Activated CD8-positive, alpha-beta memory T cell treated with anti-CD3 and anti-CD28 coated beads, Interleukin-2, amount 10 ng/mL, durations not matched to agents 7 days and 5 days (primary cell): ENCODE measurements at regions not wholly inside any gene's neighbourhood (a gene's known extent, or its start where the extent isn't known, plus 50 kb on each side); places are given as distances from the start of the nearest gene placed in this dataset.
"Not testable (repeated sequence)": the region's sequence is repeated elsewhere in the genome, so short reads cannot be mapped to it uniquely, and the experiment has no call there.

Experiments
- ATAC-seq: fragments of 150-1000 bp; cut with Tn5 transposase; one replicate; pipeline ENCODE4 v1.10.0; 2021; ENCODE audit warnings: moderate library complexity
- CTCF ChIA-PET: fragments of 350-600 bp; sonication (Branson Sonifier 250); formaldehyde crosslinking; loops from one replicate; lab custom pipeline; 2021; ENCODE audit warnings: antibody characterized with exemption; lab: Charles Lee
- DNase-seq: peaks from one replicate; pipeline ENCODE4 v3.0.0-alpha.2; 2020
- H3K27ac Mint-ChIP-seq: one replicate; pipeline ENCODE4 v1.8.0; 2021; ENCODE audit warnings: mild to moderate bottlenecking, mixed read lengths
- H3K27me3 Mint-ChIP-seq: one replicate; pipeline ENCODE4 v1.8.0; 2021; ENCODE audit warnings: mixed read lengths
- H3K36me3 Mint-ChIP-seq: one replicate; pipeline ENCODE4 v1.8.0; 2021; ENCODE audit warnings: mild to moderate bottlenecking, mixed read lengths
- H3K4me1 Mint-ChIP-seq: one replicate; pipeline ENCODE4 v1.8.0; 2021; ENCODE audit warnings: mixed read lengths
- H3K4me3 Mint-ChIP-seq: one replicate; pipeline ENCODE4 v1.8.0; 2021; ENCODE audit warnings: mild to moderate bottlenecking, moderate library complexity, mixed read lengths
- H3K9me3 Mint-ChIP-seq: one replicate; pipeline ENCODE4 v1.8.0; 2022; ENCODE audit warnings: low read depth, mixed read lengths

GRCh38 chr5:107765805-107766063 is 95.0 kb upstream of the EFNA5 start:
- no peak overlapping the region for H3K27ac Mint-ChIP-seq
- peaks cover 13% of the 10 kb centered on the region for H3K27me3 Mint-ChIP-seq
- no peak overlapping the region for H3K4me3 Mint-ChIP-seq
- no peaks in the 10 kb centered on the region for H3K4me1 Mint-ChIP-seq
- no peak for ATAC-seq
- CTCF ChIA-PET = no interaction called here
- no peak for DNase-seq
- no peaks in the 10 kb centered on the region for H3K36me3 Mint-ChIP-seq
- no peaks in the 10 kb centered on the region for H3K9me3 Mint-ChIP-seq

- no peak overlapping the region for H3K4me3 Mint-ChIP-seq
- no peaks in the 10 kb centered on the region for H3K36me3 Mint-ChIP-seq
- CTCF ChIA-PET = no interaction called here
- ATAC-seq (no peak), DNase-seq (no peak)
- peaks cover 13% of the 10 kb centered on the region for H3K27me3 Mint-ChIP-seq
- H3K9me3 Mint-ChIP-seq = no peaks in the 10 kb centered on the region
- no peak overlapping the region for H3K27ac Mint-ChIP-seq
- no peaks in the 10 kb centered on the region for H3K4me1 Mint-ChIP-seq
Observed at GRCh38 chr5:107764976-107765804, 94.5 kb upstream of the EFNA5 start.

DNA sequence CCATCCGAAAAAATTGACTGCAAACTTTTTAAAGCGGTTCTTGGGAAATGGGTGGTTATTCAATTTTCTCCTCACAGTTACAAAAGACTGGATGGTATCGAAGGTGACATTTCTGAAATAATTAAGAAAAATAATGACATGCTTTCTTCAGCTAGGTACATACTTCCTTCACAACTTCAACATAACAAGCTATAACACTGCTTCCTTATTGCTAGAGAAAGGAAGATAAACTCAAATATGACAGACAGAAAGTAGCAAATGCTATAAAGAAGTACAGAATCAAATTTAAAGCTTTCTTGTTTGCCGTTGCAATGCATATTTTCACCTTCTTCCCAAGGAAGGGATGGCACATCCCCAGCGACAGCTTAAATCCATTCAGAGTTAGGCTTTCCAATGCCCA is 93.5 kb upstream of the EFNA5 start:
- CTCF ChIA-PET = no interaction called here
- H3K4me3 Mint-ChIP-seq = no peak overlapping the region
- H3K9me3 Mint-ChIP-seq = no peaks in the 10 kb centered on the region
- DNase-seq = no peak
- H3K27me3 Mint-ChIP-seq = peaks cover 8% of the 10 kb centered on the region
- ATAC-seq = no peak
- H3K4me1 Mint-ChIP-seq = no peaks in the 10 kb centered on the region
- no peaks in the 10 kb centered on the region for H3K36me3 Mint-ChIP-seq
- no peak overlapping the region for H3K27ac Mint-ChIP-seq

DNA sequence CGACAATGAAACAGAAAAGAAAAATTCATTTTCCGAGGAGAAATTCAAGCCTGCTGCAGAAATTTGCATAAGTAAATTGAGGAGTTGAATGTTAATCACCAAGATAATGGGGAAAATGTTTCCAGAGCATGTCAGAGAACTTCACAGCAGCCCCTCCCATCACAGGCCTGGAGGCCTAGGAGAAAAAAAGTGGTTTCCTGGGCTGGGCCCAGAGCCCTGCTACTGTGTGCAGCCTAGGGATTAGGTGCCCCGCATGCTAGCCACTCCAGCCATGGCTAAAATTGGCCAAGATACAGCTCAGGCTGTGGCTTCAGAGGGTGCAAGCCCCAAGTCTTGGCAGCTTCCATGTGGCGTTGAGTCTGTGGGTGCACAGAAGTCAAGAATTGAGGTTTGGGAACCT is 82.7 kb upstream of the EFNA5 start:
- DNase-seq (no peak), ATAC-seq (no peak)
- CTCF ChIA-PET = no interaction called here
- no peak overlapping the region for H3K27ac Mint-ChIP-seq
- H3K27me3 Mint-ChIP-seq = peaks cover 7% of the 10 kb centered on the region
- H3K4me1 Mint-ChIP-seq = no peaks in the 10 kb centered on the region
- no peak overlapping the region for H3K4me3 Mint-ChIP-seq
- H3K36me3 Mint-ChIP-seq = no peaks in the 10 kb centered on the region
- H3K9me3 Mint-ChIP-seq = no peaks in the 10 kb centered on the region

- DNase-seq = no peak
- no peaks in the 10 kb centered on the region for H3K9me3 Mint-ChIP-seq
- CTCF ChIA-PET = no interaction called here
- no peaks in the 10 kb centered on the region for H3K4me1 Mint-ChIP-seq
- peaks cover 2% of the 10 kb centered on the region for H3K27me3 Mint-ChIP-seq
- H3K4me3 Mint-ChIP-seq = no peak overlapping the region
- H3K36me3 Mint-ChIP-seq = no peaks in the 10 kb centered on the region
- no peak for ATAC-seq
- H3K27ac Mint-ChIP-seq = no peak overlapping the region
Observed at GRCh38 chr5:107744418-107745330, 73.9 kb upstream of the EFNA5 start.

GRCh38 chr5:107743373-107744000 is 72.8 kb upstream of the EFNA5 start:
- H3K9me3 Mint-ChIP-seq = no peaks in the 10 kb centered on the region
- CTCF ChIA-PET = no interaction called here
- no peak overlapping the region for H3K27ac Mint-ChIP-seq
- no peak for DNase-seq
- H3K36me3 Mint-ChIP-seq = no peaks in the 10 kb centered on the region
- H3K27me3 Mint-ChIP-seq = no peaks in the 10 kb centered on the region
- H3K4me3 Mint-ChIP-seq = no peak overlapping the region
- ATAC-seq = no peak
- no peaks in the 10 kb centered on the region for H3K4me1 Mint-ChIP-seq

DNA sequence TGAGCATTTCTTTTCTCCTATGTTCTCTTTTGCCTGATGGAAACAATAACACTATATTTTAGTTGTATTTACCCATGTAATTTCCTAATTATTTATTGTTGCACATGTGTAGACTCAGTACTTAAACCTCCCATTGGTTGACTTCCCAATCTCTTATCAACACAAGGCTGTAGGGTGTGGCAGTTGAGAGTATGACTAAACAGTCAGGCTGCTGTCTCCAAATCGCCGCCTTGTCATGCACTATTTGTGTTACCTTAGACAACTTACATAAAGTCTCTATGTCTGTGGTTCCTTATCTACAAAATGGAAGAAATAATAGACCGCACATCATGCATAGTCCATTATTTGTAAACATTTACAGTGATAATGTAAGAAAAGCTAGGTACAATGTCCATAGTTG is 68.9 kb upstream of the EFNA5 start:
- CTCF ChIA-PET = no interaction called here
- no peaks in the 10 kb centered on the region for H3K4me1 Mint-ChIP-seq
- no peaks in the 10 kb centered on the region for H3K9me3 Mint-ChIP-seq
- H3K27me3 Mint-ChIP-seq = no peaks in the 10 kb centered on the region
- no peak overlapping the region for H3K27ac Mint-ChIP-seq
- no peaks in the 10 kb centered on the region for H3K36me3 Mint-ChIP-seq
- ATAC-seq = no peak
- no peak overlapping the region for H3K4me3 Mint-ChIP-seq
- DNase-seq = no peak

GRCh38 chr5:107736638-107737037 is 65.9 kb upstream of the EFNA5 start:
- H3K9me3 Mint-ChIP-seq = no peaks in the 10 kb centered on the region
- CTCF ChIA-PET = no interaction called here
- H3K36me3 Mint-ChIP-seq = no peaks in the 10 kb centered on the region
- DNase-seq = no peak
- ATAC-seq = no peak
- H3K4me3 Mint-ChIP-seq = no peak overlapping the region
- H3K4me1 Mint-ChIP-seq = no peaks in the 10 kb centered on the region
- H3K27ac Mint-ChIP-seq = no peak overlapping the region
- H3K27me3 Mint-ChIP-seq = no peaks in the 10 kb centered on the region

DNA sequence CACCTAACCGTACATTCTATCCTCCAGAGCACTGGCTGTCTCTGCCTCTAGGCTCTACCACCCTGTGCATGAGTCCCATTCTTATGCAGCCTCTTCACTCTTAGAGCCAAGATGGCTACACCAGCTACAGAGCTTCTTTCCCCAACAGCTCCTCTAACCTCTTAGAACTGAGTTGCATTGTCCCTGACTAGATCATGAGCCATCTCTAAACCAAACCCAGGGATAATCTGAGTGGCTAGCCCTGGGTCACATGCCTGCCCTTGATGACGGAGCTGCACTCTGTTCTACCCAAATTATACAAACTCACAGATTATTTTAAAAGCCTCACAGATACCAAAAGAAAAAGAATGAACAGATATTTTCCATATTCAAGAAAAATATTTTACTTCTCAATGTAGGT is 65.4 kb upstream of the EFNA5 start:
- H3K27ac Mint-ChIP-seq, H3K4me1 Mint-ChIP-seq, H3K27me3 Mint-ChIP-seq, DNase-seq, H3K36me3 Mint-ChIP-seq, H3K4me3 Mint-ChIP-seq, H3K9me3 Mint-ChIP-seq, ATAC-seq, CTCF ChIA-PET: not testable (repeated sequence)

- CTCF ChIA-PET = no interaction called here
- Mint-ChIP-seq H3K27me3 (no peaks in the 10 kb centered on the region), H3K36me3 (no peaks in the 10 kb centered on the region), H3K9me3 (no peaks in the 10 kb centered on the region), H3K4me1 (no peaks in the 10 kb centered on the region), H3K4me3 (no peak overlapping the region), H3K27ac (no peak overlapping the region)
- DNase-seq (no peak), ATAC-seq (no peak)
Observed at GRCh38 chr5:107735558-107735957, 64.8 kb upstream of the EFNA5 start.

DNA sequence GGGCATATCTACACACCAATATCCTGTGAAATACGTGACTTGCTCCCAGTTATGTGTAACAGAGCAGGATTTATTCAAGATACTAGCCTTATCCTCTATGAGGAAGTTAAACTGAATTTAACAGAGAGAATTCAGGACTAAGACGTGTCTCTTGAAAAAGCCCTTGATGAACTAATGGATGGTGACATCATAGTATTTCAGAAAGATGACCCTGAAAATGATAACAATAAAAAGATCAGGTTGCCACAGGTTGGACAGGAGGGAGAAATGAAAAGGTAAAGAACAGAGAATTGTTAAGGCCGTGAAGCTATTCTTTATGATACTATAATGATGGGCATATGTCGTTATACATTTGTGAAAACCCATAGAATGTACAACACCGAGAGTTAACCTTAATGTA is 56.2 kb upstream of the EFNA5 start:
- CTCF ChIA-PET = no interaction called here
- Mint-ChIP-seq H3K36me3 (no peaks in the 10 kb centered on the region), H3K4me3 (no peak overlapping the region)

DNA sequence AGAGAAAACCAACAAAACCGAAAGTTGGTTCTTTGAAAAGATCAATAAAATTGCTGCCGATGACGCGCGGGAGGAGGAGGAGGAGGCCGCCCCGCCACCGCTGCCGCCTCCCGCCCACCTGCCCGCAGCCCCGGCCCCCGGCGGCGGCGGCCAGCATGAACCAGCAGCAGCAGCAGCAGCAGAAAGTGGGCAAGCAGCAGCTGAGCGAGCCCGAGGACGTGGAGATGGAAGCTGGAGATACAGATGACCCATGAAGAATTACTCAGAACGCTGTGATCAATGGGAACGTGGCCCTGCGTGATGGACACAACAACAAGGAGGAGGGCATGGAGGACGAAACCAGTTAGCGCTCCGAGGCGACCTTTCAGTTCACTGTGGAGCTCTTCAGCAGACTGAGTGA is 53.9 kb upstream of the EFNA5 start:
- CTCF ChIA-PET = no interaction called here
- no peaks in the 10 kb centered on the region for H3K27me3 Mint-ChIP-seq
- no peak for ATAC-seq
- H3K27ac Mint-ChIP-seq = no peak overlapping the region
- H3K36me3 Mint-ChIP-seq = no peaks in the 10 kb centered on the region
- no peak for DNase-seq
- H3K4me3 Mint-ChIP-seq = no peak overlapping the region
- H3K9me3 Mint-ChIP-seq = peaks cover 10% of the 10 kb centered on the region
- no peaks in the 10 kb centered on the region for H3K4me1 Mint-ChIP-seq

More for the DNA sequence above, 56.2 kb upstream of the EFNA5 start:
- Mint-ChIP-seq H3K27ac (no peak overlapping the region), H3K4me1 (no peaks in the 10 kb centered on the region), H3K27me3 (no peaks in the 10 kb centered on the region), H3K9me3 (peaks cover 6% of the 10 kb centered on the region)
- no peak for ATAC-seq
- DNase-seq = no peak

GRCh38 chr5:107721241-107721640 is 50.5 kb upstream of the EFNA5 start:
- H3K27me3 Mint-ChIP-seq, H3K4me3 Mint-ChIP-seq, H3K36me3 Mint-ChIP-seq, H3K4me1 Mint-ChIP-seq, CTCF ChIA-PET, ATAC-seq, H3K27ac Mint-ChIP-seq, DNase-seq: not testable (repeated sequence)
- H3K9me3 Mint-ChIP-seq = peaks cover 13% of the 10 kb centered on the region
